HG03565 (cell line): ENCODE measurements at regions not wholly inside any gene's neighbourhood (a gene's known extent, or its start where the extent isn't known, plus 50 kb on each side); places are given as distances from the start of the nearest gene placed in this dataset.
"Not testable (repeated sequence)": the region's sequence is repeated elsewhere in the genome, so short reads cannot be mapped to it uniquely, and the experiment has no call there.

Experiments
- ATAC-seq: cut with Tn5 transposase; IDR thresholded peaks from one replicate; pipeline ENCODE4 v1.9.1; 2021; ENCODE audit warnings: mild to moderate bottlenecking, moderate library complexity; ENCODE audit not compliant: unreplicated experiment

GRCh38 chr22:48503876-48504275 lies 1323.8 kb downstream of the BRD1 start:
- ATAC-seq, result no peak

- no peak for ATAC-seq
Measured at GRCh38 chr22:48503035-48503625, 1324.5 kb downstream of the BRD1 start.

- no peak for ATAC-seq
Measured at GRCh38 chr22:48501231-48501750, 1326.4 kb downstream of the BRD1 start.

- ATAC-seq, result no peak
Measured at GRCh38 chr22:48500471-48501230, 1327.0 kb downstream of the BRD1 start.

- ATAC-seq, result no peak
Measured at GRCh38 chr22:48499456-48500425, 1327.9 kb downstream of the BRD1 start.

- ATAC-seq, result no peak
Measured at GRCh38 chr22:48498526-48499331, 1328.9 kb downstream of the BRD1 start.

GRCh38 chr22:48497743-48498520 lies 1329.7 kb downstream of the BRD1 start:
- ATAC-seq, result not testable (repeated sequence)

- no peak for ATAC-seq
Measured at GRCh38 chr22:48496987-48497650, 1330.6 kb downstream of the BRD1 start.

GRCh38 chr22:48496226-48496845 lies 1331.3 kb downstream of the BRD1 start:
- ATAC-seq, result no peak

GRCh38 chr22:48495751-48496080 lies 1332.0 kb downstream of the BRD1 start:
- no peak for ATAC-seq

GRCh38 chr22:48494968-48495750 lies 1332.5 kb downstream of the BRD1 start:
- no peak for ATAC-seq

- no peak for ATAC-seq
Measured at GRCh38 chr22:48494256-48494967, 1333.3 kb downstream of the BRD1 start.

GRCh38 chr22:48493733-48494132 lies 1333.9 kb downstream of the BRD1 start:
- no peak for ATAC-seq

GRCh38 chr22:48492366-48493320 lies 1335.0 kb downstream of the BRD1 start:
- ATAC-seq, result no peak

- ATAC-seq, result no peak
Measured at GRCh38 chr22:48491451-48491941, 1336.2 kb downstream of the BRD1 start.
